Erythroblast (primary cell): ENCODE measurements at regions not wholly inside any gene's neighbourhood (a gene's known extent, or its start where the extent isn't known, plus 50 kb on each side); places are given as distances from the start of the nearest gene placed in this dataset.

ENCODE experiments used
- DNase-seq, 2 experiments: peaks; one replicate each; lab custom pipeline; 2025; lab: John Stamatoyannopoulos, UW
- GATA1 ChIP-seq: IDR thresholded peaks from 2 replicates; pipeline ENCODE4 v1.6.1; 2011; ENCODE audit warnings: low read depth, mild to moderate bottlenecking, control low read depth, low read length, moderate library complexity
- POLR2A ChIP-seq: IDR thresholded peaks from 2 replicates; pipeline ENCODE4 v1.6.1; 2011; ENCODE audit warnings: mild to moderate bottlenecking, low read length

- no peak for DNase-seq
- TF ChIP-seq POLR2A: no peak
Observed at GRCh38 chr13:80029170-80029569, 311.8 kb downstream of the SPRY2 start.

DNA sequence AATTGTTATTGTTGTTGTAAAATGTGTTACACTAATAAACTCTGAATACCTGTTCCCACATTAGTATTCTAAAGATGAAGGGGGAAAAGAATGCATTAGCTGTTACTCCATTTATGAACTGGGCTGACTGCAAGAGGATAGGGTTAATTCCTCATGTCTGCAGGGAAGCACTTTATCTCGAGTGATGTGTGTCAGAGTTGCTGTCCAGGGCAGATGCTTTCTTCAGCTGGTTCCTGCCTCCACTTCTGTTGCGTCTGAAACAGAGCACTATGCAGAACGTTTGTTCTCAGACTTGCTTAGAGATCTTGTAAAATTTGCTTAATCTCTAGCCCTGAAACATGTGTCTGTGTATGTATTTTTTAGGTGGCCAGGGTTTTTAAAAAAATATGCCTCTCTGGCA is 318.8 kb downstream of the SPRY2 start:
- TF ChIP-seq POLR2A: no peak
- TF ChIP-seq GATA1: no peak
- DNase-seq: no peak

- DNase-seq: peak; percentile 1 to 2
- TF ChIP-seq GATA1: no peak
- TF ChIP-seq POLR2A: no peak
Observed at GRCh38 chr13:80012251-80012650, 328.7 kb downstream of the SPRY2 start.

DNA sequence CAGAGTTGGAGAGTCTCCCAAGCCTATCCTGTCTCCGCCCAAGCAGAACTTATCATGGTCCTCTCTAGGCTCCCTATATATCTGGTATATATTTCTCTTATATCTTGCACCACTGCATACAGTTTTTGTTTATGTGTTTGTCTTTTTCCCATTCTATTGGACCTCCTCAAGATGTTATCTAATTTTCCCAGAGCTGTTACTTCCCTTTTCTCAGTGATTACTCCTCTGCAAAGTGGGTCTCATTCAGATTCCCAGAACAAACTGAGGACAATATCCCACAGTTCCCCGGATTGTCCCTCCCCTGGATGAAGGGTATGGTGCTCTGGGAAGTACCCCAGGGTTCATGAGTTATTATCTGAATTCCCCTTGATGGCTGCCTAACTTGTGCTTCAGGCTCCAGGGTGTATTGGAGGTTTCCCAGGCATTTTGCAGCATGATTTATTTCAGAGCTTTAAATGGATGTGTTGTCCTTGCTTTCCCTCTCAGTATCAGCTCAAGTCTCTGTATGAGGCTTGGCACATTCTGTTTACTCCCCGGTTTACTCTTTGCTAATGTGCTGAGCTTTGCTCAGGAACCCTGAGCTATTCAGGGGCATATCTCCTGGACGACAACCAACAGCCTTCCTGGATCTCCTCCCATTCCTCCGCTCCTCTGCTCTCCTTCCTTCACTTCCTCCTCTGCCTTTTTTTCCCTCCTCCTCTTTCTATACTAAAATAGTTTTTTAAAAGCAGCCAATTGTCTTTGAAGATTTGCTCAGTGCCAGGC is 329.3 kb downstream of the SPRY2 start:
- TF ChIP-seq POLR2A: no peak
- TF ChIP-seq GATA1: no peak
- DNase-seq: no peak

DNA sequence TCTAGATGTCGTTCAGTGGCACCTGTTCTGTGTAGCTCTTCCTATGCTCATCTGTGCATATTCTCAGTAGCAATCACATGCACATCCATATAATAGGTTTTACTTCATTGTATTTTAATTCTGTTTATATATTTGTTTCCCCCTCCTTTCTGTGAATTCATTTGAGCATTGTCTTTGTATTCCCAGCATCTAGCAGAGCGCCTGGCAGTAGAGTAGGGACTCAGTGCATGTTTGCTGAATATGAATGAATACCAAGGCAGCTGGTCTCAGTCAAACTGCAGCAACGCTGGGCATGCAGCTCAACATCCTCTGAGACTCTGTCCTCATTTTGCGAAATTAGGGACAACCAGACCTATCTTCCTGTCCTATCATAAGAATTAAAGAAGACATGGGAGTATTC is 330.1 kb downstream of the SPRY2 start:
- no peak for TF ChIP-seq POLR2A
- TF ChIP-seq GATA1: no peak
- DNase-seq: no peak

- TF ChIP-seq POLR2A: no peak
- no peak for DNase-seq
Observed at GRCh38 chr13:80010286-80010831, 330.6 kb downstream of the SPRY2 start.

- TF ChIP-seq GATA1: no peak
- TF ChIP-seq POLR2A: no peak
- DNase-seq: no peak
Observed at GRCh38 chr13:80009760-80010159, 331.2 kb downstream of the SPRY2 start.

DNA sequence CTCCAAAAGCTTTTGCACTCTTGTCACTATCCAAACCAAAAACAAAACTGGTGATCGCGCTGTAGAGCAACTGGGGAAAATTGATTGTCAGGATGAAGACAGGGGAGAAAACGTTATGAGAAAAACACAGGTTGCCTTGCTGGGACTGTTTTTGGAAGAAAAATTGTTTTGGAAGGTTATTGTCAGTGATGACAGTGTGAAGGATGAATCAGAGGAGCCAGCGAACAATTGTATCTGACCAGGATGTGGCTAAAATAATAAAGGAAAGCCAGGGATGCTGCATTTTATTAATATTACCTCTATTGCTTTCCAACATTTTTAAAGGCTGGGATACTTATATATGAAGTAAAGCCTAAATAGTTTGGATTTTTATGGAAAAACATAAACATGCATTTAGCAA is 334.0 kb downstream of the SPRY2 start:
- DNase-seq: no peak

GRCh38 chr13:80001510-80001842 is 339.4 kb downstream of the SPRY2 start:
- DNase-seq: no peak
- no peak for TF ChIP-seq GATA1
- no peak for TF ChIP-seq POLR2A

More for the DNA sequence above, 334.0 kb downstream of the SPRY2 start:
- TF ChIP-seq POLR2A: no peak
- TF ChIP-seq GATA1: no peak

GRCh38 chr13:80000684-80001509 is 340.0 kb downstream of the SPRY2 start:
- no peak for DNase-seq
- TF ChIP-seq POLR2A: no peak
- TF ChIP-seq GATA1: no peak

GRCh38 chr13:79999601-80000000 is 341.3 kb downstream of the SPRY2 start:
- TF ChIP-seq GATA1: no peak
- TF ChIP-seq POLR2A: no peak

DNA sequence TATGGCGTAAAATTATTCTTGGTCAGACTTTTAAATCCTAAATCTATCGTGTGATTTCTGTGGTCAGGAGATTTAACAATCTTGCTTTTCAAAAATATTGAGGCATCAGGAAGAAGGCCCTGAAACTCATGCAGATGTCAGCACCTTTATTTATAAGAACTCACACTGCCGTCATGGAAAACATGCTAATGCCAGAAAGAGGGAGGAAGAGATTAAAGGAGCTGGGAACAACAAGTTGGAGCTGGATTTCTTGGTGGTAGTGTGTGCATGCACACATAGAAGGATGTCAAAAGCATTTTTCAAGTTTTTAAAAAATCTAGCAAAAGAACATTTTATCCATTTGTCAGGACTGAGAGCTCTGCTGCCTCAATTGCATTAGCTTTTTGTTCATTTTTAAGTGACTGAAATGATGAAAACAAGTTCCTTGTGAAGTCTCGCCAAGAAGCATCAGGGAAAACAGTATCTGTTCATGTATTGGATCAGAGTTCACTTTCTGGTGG is 342.5 kb downstream of the SPRY2 start:
- no peak for DNase-seq
- TF ChIP-seq POLR2A (no peak), GATA1 (no peak)

More at GRCh38 chr13:79999601-80000000, 341.3 kb downstream of the SPRY2 start:
- no peak for DNase-seq

DNA sequence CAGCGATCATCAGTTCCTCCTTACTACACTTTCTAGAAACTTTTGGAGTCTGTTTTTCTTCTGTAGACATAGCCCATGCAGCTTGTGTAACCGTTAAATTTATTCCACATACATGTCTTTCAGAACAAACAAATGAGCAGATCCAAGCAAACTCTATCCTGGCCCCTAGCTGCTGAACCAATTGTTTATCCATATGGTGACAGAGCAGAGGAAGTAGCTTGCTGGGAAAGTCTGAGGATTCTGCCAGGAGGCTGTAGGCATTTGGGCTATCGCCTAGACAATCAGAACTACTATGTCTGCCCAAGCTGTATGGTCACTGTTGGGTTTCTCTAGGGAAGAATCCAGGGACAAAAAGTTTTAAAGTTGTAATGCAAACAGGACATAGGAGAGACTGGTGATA is 343.7 kb downstream of the SPRY2 start:
- no peak for TF ChIP-seq POLR2A
- TF ChIP-seq GATA1: no peak
- no peak for DNase-seq

GRCh38 chr13:79995334-79995733 is 345.6 kb downstream of the SPRY2 start:
- DNase-seq: no peak
- no peak for TF ChIP-seq GATA1
- TF ChIP-seq POLR2A: no peak

- no peak for TF ChIP-seq POLR2A
- TF ChIP-seq GATA1: no peak
- no peak for DNase-seq
Observed at GRCh38 chr13:79992111-79992510, 348.8 kb downstream of the SPRY2 start.
